ENCODE measurements at regions not wholly inside any gene's neighbourhood (a gene's known extent, or its start where the extent isn't known, plus 50 kb on each side); places are given as distances from the start of the nearest gene placed in this dataset.

GRCh38 chr11:119823077-119823476 is 94.1 kb upstream of the NECTIN1 start:
- Histone ChIP-seq H3K4me3 (ENCODE audit: low read length) (no peak overlapping the region), H3K9me3 (ENCODE audit: low read length) (no peaks in the 10 kb centered on the region), H3K4me1 (ENCODE audit: insufficient read depth, low read length) (no peaks in the 10 kb centered on the region), H3K36me3 (ENCODE audit: insufficient read depth, low read length) (no peaks in the 10 kb centered on the region), H2AFZ (ENCODE audit: low read depth, low read length) (no peak overlapping the region), H3K27me3 (ENCODE audit: insufficient read depth, low read length) (no peaks in the 10 kb centered on the region)

- Histone ChIP-seq H3K27me3 (ENCODE audit: insufficient read depth, low read length) (peaks cover 2% of the 10 kb centered on the region), H2AFZ (ENCODE audit: low read depth, low read length) (no peak overlapping the region), H3K4me3 (ENCODE audit: low read length) (no peak overlapping the region), H3K36me3 (ENCODE audit: insufficient read depth, low read length) (no peaks in the 10 kb centered on the region), H3K4me1 (ENCODE audit: insufficient read depth, low read length) (no peaks in the 10 kb centered on the region), H3K9me3 (ENCODE audit: low read length) (peaks cover 2% of the 10 kb centered on the region)
Measured at GRCh38 chr11:119816660-119817059, 87.7 kb upstream of the NECTIN1 start.

DNA sequence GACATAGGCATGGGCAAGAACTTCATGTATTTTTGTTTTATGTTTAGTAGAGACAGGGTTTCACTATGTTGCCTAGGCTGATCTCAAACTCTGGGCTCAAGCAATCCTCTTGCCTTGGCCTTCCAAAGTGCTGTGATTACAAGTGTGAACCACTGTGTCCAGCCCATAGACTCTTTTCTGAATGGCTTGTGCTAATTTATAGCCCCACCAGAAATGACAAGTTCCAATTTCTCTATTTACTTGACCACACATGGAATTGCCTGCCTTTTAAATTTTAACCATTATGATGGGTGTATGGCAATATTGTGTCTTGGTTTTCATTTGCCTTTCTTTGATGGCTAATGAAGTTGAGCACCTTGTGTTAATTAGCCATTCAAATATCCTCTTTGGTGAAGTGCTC is 85.8 kb upstream of the NECTIN1 start:
- Histone ChIP-seq H2AFZ (ENCODE audit: low read depth, low read length) (no peak overlapping the region), H3K36me3 (ENCODE audit: insufficient read depth, low read length) (no peaks in the 10 kb centered on the region), H3K4me3 (ENCODE audit: low read length) (no peak overlapping the region), H3K4me1 (ENCODE audit: insufficient read depth, low read length) (no peaks in the 10 kb centered on the region), H3K27me3 (ENCODE audit: insufficient read depth, low read length) (peaks cover 2% of the 10 kb centered on the region), H3K9me3 (ENCODE audit: low read length) (peaks cover 2% of the 10 kb centered on the region)

GRCh38 chr11:119810478-119811232 is 81.7 kb upstream of the NECTIN1 start:
- H2AFZ ChIP-seq (ENCODE audit: low read depth, low read length), result no peak overlapping the region
- H3K36me3 ChIP-seq (ENCODE audit: insufficient read depth, low read length), result no peaks in the 10 kb centered on the region
- peaks cover 2% of the 10 kb centered on the region for H3K9me3 ChIP-seq (ENCODE audit: low read length)
- H3K27me3 ChIP-seq (ENCODE audit: insufficient read depth, low read length), result peaks cover 2% of the 10 kb centered on the region
- no peak overlapping the region for H3K4me3 ChIP-seq (ENCODE audit: low read length)
- H3K4me1 ChIP-seq (ENCODE audit: insufficient read depth, low read length), result no peaks in the 10 kb centered on the region

- H3K27me3 ChIP-seq (ENCODE audit: insufficient read depth, low read length), result peaks cover 2% of the 10 kb centered on the region
Measured at GRCh38 chr11:119809346-119809745, 80.3 kb upstream of the NECTIN1 start.

GRCh38 chr11:119808407-119809185 is 79.6 kb upstream of the NECTIN1 start:
- H3K36me3 ChIP-seq (ENCODE audit: insufficient read depth, low read length), result no peaks in the 10 kb centered on the region
- H2AFZ ChIP-seq (ENCODE audit: low read depth, low read length), result no peak overlapping the region
- no peak overlapping the region for H3K4me3 ChIP-seq (ENCODE audit: low read length)
- no peaks in the 10 kb centered on the region for H3K4me1 ChIP-seq (ENCODE audit: insufficient read depth, low read length)
- peaks cover 6% of the 10 kb centered on the region for H3K27me3 ChIP-seq (ENCODE audit: insufficient read depth, low read length)
- H3K9me3 ChIP-seq (ENCODE audit: low read length), result no peaks in the 10 kb centered on the region

More at GRCh38 chr11:119809346-119809745, 80.3 kb upstream of the NECTIN1 start:
- H3K36me3 ChIP-seq (ENCODE audit: insufficient read depth, low read length), result no peaks in the 10 kb centered on the region
- H3K4me1 ChIP-seq (ENCODE audit: insufficient read depth, low read length), result no peaks in the 10 kb centered on the region
- peaks cover 2% of the 10 kb centered on the region for H3K9me3 ChIP-seq (ENCODE audit: low read length)
- no peak overlapping the region for H2AFZ ChIP-seq (ENCODE audit: low read depth, low read length)
- H3K4me3 ChIP-seq (ENCODE audit: low read length), result no peak overlapping the region

- H3K36me3 ChIP-seq (ENCODE audit: insufficient read depth, low read length), result no peaks in the 10 kb centered on the region
- H3K4me1 ChIP-seq (ENCODE audit: insufficient read depth, low read length), result no peaks in the 10 kb centered on the region
- no peak overlapping the region for H3K4me3 ChIP-seq (ENCODE audit: low read length)
- peaks cover 6% of the 10 kb centered on the region for H3K27me3 ChIP-seq (ENCODE audit: insufficient read depth, low read length)
- H2AFZ ChIP-seq (ENCODE audit: low read depth, low read length), result no peak overlapping the region
- no peaks in the 10 kb centered on the region for H3K9me3 ChIP-seq (ENCODE audit: low read length)
Measured at GRCh38 chr11:119807841-119808240, 78.8 kb upstream of the NECTIN1 start.

DNA sequence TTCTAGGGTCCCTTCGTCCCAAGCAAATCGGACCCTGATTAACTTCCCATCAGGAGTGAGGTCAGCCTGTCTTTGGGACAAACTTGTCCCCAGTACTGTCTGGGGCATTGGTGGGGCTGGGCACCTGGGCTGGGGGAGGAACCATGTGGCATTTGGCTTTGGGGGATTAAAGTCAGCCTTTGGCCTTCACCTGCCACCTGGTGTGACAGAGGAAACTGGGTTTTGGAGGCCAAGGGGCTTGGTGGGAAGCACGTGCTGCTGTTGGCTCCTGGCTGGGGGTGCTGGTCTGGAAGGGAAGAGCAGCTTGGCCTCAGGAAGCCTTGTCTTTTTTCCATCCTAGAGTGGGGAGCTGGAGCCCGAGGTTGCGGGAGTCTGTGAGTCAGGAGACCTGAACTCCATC is 78.4 kb upstream of the NECTIN1 start:
- Histone ChIP-seq H3K27me3 (ENCODE audit: insufficient read depth, low read length) (peaks cover 6% of the 10 kb centered on the region), H3K4me1 (ENCODE audit: insufficient read depth, low read length) (no peaks in the 10 kb centered on the region), H2AFZ (ENCODE audit: low read depth, low read length) (no peak overlapping the region), H3K4me3 (ENCODE audit: low read length) (no peak overlapping the region), H3K36me3 (ENCODE audit: insufficient read depth, low read length) (no peaks in the 10 kb centered on the region), H3K9me3 (ENCODE audit: low read length) (no peaks in the 10 kb centered on the region)

DNA sequence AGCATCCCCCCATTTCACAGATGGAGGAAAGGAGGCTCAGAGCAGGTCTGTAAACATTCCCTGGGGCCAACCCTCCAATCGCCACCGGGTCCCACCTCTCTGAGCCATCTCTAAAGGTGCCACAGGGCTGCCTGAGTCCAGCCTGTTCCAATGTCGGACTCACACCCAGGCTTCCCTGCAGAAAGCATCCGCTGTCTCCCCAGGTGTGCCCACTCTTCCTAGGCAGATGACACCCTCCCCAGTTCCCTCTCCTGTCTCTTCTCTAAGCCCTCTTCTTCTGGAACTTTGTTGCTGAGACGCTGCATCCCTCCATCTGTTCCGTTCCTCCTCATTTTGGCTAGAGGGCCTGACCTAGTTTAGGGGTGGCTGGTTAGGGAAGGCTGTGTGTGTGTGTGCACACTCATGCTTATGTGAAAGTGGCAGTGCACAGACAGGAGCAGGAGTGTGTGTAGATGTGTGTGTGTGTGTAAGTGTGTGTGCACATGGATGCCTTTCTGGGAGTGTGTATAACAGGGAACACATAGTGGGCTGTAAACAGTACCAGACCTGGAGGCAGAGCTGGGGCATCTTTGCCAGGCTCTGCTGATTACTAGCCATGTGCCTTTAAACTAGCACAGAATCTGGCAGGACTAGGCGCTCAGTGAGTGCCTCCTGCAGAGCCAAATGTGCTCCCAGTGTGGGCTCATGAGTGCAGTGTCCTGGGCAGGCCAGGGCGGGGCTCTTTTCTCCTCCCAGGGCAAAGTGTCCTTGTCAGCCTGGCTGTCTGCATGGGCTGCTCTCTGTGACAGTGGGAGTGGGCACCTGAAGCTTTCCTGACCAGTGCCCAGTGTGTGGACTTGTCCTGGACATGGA is 77.3 kb upstream of the NECTIN1 start:
- no peaks in the 10 kb centered on the region for H3K9me3 ChIP-seq (ENCODE audit: low read length)
- H3K36me3 ChIP-seq (ENCODE audit: insufficient read depth, low read length), result no peaks in the 10 kb centered on the region
- no peak overlapping the region for H2AFZ ChIP-seq (ENCODE audit: low read depth, low read length)
- no peak overlapping the region for H3K4me3 ChIP-seq (ENCODE audit: low read length)
- H3K27me3 ChIP-seq (ENCODE audit: insufficient read depth, low read length), result peaks cover 6% of the 10 kb centered on the region
- H3K4me1 ChIP-seq (ENCODE audit: insufficient read depth, low read length), result no peaks in the 10 kb centered on the region

DNA sequence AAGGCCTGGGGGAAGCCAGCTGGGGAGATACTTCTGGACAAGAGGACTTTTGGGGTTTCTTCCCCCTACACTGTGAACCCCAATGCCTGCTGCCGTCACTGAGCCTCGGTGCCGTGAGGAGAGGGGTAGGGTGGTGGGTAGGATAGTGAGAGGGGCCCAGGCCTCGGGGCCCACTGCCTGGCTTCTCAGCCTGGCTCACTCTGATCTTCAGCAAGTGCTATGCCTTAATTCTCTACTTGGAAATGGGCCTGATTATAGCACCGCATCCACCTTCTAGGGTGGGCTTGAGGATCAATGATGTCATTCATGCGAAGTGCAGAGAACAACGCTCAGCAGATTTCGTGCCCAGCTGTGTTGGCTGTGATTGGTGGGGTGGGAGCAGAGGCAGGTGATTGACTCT is 76.7 kb upstream of the NECTIN1 start:
- H3K27me3 ChIP-seq (ENCODE audit: insufficient read depth, low read length), result peaks cover 6% of the 10 kb centered on the region
- no peaks in the 10 kb centered on the region for H3K36me3 ChIP-seq (ENCODE audit: insufficient read depth, low read length)
- no peak overlapping the region for H3K4me3 ChIP-seq (ENCODE audit: low read length)
- no peak overlapping the region for H2AFZ ChIP-seq (ENCODE audit: low read depth, low read length)
- H3K9me3 ChIP-seq (ENCODE audit: low read length), result no peaks in the 10 kb centered on the region
- H3K4me1 ChIP-seq (ENCODE audit: insufficient read depth, low read length), result no peaks in the 10 kb centered on the region

GRCh38 chr11:119804698-119805097 is 75.7 kb upstream of the NECTIN1 start:
- Histone ChIP-seq H3K4me1 (ENCODE audit: insufficient read depth, low read length) (no peaks in the 10 kb centered on the region), H2AFZ (ENCODE audit: low read depth, low read length) (no peak overlapping the region), H3K36me3 (ENCODE audit: insufficient read depth, low read length) (no peaks in the 10 kb centered on the region), H3K9me3 (ENCODE audit: low read length) (no peaks in the 10 kb centered on the region), H3K4me3 (ENCODE audit: low read length) (no peak overlapping the region), H3K27me3 (ENCODE audit: insufficient read depth, low read length) (peaks cover 6% of the 10 kb centered on the region)

- Histone ChIP-seq H2AFZ (ENCODE audit: low read depth, low read length) (no peak overlapping the region), H3K4me1 (ENCODE audit: insufficient read depth, low read length) (no peaks in the 10 kb centered on the region), H3K4me3 (ENCODE audit: low read length) (no peak overlapping the region), H3K36me3 (ENCODE audit: insufficient read depth, low read length) (no peaks in the 10 kb centered on the region), H3K27me3 (ENCODE audit: insufficient read depth, low read length) (peaks cover 6% of the 10 kb centered on the region), H3K9me3 (ENCODE audit: low read length) (no peaks in the 10 kb centered on the region)
Measured at GRCh38 chr11:119803726-119804294, 74.8 kb upstream of the NECTIN1 start.
